ENCODE measurements at regions not wholly inside any gene's neighbourhood (a gene's known extent, or its start where the extent isn't known, plus 50 kb on each side); places are given as distances from the start of the nearest gene placed in this dataset.

DNA sequence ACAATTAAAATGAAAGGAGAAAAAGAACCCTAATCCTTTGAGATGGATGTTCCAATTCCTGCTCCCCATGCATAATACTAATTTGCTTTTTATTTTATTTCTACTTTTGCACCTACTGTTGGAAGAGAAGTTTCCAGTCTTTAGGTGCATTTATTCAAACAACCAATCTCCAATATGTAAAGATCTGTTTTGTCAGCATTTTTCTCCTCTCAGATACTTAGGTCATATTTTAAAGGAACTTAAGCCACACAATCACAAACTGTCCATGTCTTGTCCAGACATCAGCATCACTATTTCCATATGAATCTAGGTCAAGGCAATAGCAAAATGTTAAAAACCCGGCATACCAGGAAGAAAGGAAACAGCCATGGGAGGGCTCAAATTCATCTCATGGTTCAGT lies 1023.2 kb downstream of the BCL11A start:
- DNase-seq (ENCODE audit: low read depth), result no peak
- no peak overlapping the region for H3K4me3 ChIP-seq (ENCODE audit: low read depth, low read length)
- H3K36me3 ChIP-seq (ENCODE audit: control insufficient read depth, insufficient read depth, low read length), result no peaks in the 10 kb centered on the region
- no peak for TF ChIP-seq CTCF (IDR thresholded peaks at IDR 0.05; ENCODE audit: insufficient read depth, low read length, poor library complexity, severe bottlenecking)
- no peaks in the 10 kb centered on the region for H3K27me3 ChIP-seq (ENCODE audit: control insufficient read depth, insufficient read depth, low read length)

GRCh38 chr2:59529726-59530125 lies 1023.7 kb downstream of the BCL11A start:
- Histone ChIP-seq H3K4me3 (ENCODE audit: low read depth, low read length) (no peak overlapping the region), H3K27me3 (ENCODE audit: control insufficient read depth, insufficient read depth, low read length) (no peaks in the 10 kb centered on the region), H3K36me3 (ENCODE audit: control insufficient read depth, insufficient read depth, low read length) (no peaks in the 10 kb centered on the region)
- no peak for DNase-seq (ENCODE audit: low read depth)
- TF ChIP-seq CTCF (IDR thresholded peaks at IDR 0.05; ENCODE audit: insufficient read depth, low read length, poor library complexity, severe bottlenecking), result no peak

GRCh38 chr2:59528525-59528924 lies 1024.9 kb downstream of the BCL11A start:
- no peak for TF ChIP-seq CTCF (IDR thresholded peaks at IDR 0.05; ENCODE audit: insufficient read depth, low read length, poor library complexity, severe bottlenecking)
- H3K4me3 ChIP-seq (ENCODE audit: low read depth, low read length), result no peak overlapping the region
- DNase-seq (ENCODE audit: low read depth), result no peak
- no peaks in the 10 kb centered on the region for H3K36me3 ChIP-seq (ENCODE audit: control insufficient read depth, insufficient read depth, low read length)
- H3K27me3 ChIP-seq (ENCODE audit: control insufficient read depth, insufficient read depth, low read length), result no peaks in the 10 kb centered on the region

DNA sequence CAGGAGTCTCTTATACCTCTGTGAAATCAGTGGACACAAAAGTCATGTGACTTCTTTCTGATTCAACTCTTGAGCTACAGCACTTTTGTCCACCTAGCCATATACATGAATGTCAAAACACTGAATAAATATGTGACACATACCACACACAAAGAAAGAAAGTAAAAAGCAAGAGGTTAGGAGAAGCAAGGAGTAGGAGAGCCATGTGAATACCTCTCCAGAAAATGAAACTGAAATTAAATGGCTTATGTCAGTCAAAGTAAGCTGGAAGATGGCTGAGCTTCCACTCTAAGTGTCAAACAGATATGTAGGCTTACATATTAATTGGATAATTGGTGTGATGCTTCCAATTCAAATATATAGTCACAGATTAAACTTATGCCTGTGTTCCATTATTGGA lies 1050.5 kb downstream of the BCL11A start:
- no peak overlapping the region for H3K4me3 ChIP-seq (ENCODE audit: low read depth, low read length)
- H3K36me3 ChIP-seq (ENCODE audit: control insufficient read depth, insufficient read depth, low read length), result no peaks in the 10 kb centered on the region
- TF ChIP-seq CTCF (IDR thresholded peaks at IDR 0.05; ENCODE audit: insufficient read depth, low read length, poor library complexity, severe bottlenecking), result no peak
- H3K27me3 ChIP-seq (ENCODE audit: control insufficient read depth, insufficient read depth, low read length), result no peaks in the 10 kb centered on the region
- no peak for DNase-seq (ENCODE audit: low read depth)

- no peak overlapping the region for H3K4me3 ChIP-seq (ENCODE audit: low read depth, low read length)
- no peak for TF ChIP-seq CTCF (IDR thresholded peaks at IDR 0.05; ENCODE audit: insufficient read depth, low read length, poor library complexity, severe bottlenecking)
- H3K27me3 ChIP-seq (ENCODE audit: control insufficient read depth, insufficient read depth, low read length), result no peaks in the 10 kb centered on the region
- DNase-seq (ENCODE audit: low read depth), result no peak
- no peaks in the 10 kb centered on the region for H3K36me3 ChIP-seq (ENCODE audit: control insufficient read depth, insufficient read depth, low read length)
Observed at GRCh38 chr2:59490994-59491393, 1062.5 kb downstream of the BCL11A start.

- Histone ChIP-seq H3K4me3 (ENCODE audit: low read depth, low read length) (no peak overlapping the region), H3K36me3 (ENCODE audit: control insufficient read depth, insufficient read depth, low read length) (no peaks in the 10 kb centered on the region), H3K27me3 (ENCODE audit: control insufficient read depth, insufficient read depth, low read length) (no peaks in the 10 kb centered on the region)
- DNase-seq (ENCODE audit: low read depth), result no peak
- no peak for TF ChIP-seq CTCF (IDR thresholded peaks at IDR 0.05; ENCODE audit: insufficient read depth, low read length, poor library complexity, severe bottlenecking)
Observed at GRCh38 chr2:59490192-59490591, 1063.3 kb downstream of the BCL11A start.

Measured in kidney epithelial cell (primary cell).